GM21717 (cell line): ENCODE measurements at regions not wholly inside any gene's neighbourhood (a gene's known extent, or its start where the extent isn't known, plus 50 kb on each side); places are given as distances from the start of the nearest gene placed in this dataset.

Experiments
- ATAC-seq: cut with Tn5 transposase; IDR thresholded peaks from one replicate; pipeline ENCODE4 v1.9.1; 2021; ENCODE audit warnings: mild to moderate bottlenecking, moderate library complexity; ENCODE audit not compliant: unreplicated experiment

- no peak for ATAC-seq
Measured at GRCh38 chr18:77439888-77440287, 190.2 kb downstream of the GALR1 start.

DNA sequence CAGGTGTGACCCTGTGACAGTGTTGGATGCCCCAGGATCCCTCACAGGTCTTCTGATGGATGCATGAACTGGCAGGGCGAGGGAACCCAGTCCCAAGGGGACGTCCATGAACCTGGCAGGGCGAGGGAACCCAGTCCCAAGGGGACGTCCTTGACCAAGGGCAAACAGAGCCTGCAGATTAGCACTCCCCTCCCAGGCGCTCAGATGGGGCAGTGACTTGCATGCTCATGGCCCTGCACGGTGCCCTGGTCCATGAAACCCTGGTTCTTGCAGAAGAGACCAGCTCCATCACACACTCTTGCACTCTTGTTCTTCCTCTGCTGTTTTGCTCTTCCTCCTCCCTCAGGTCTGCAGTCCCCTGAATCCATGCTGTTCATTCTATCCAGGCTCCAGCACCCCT, 192.7 kb downstream of the GALR1 start:
- no peak for ATAC-seq

DNA sequence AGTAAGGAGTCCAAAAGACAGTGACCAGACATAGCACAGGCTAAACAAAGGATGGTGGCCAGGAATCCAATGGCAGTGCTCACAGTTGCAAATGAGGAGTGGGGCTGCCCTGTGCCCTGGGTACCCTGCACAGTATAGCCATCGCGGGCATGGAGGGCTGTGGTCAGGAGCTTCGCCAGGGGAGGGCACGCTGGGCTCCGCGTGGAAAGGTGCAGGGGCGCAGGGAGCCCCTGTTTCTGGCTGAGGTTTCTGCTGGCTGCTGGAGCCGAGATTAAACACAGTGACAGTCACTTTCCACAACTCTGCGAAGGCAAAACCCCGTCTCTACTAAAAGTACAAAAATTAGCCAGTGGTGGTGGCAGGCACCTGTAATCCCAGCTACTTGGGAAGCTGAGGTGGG, 194.7 kb downstream of the GALR1 start:
- no peak for ATAC-seq

DNA sequence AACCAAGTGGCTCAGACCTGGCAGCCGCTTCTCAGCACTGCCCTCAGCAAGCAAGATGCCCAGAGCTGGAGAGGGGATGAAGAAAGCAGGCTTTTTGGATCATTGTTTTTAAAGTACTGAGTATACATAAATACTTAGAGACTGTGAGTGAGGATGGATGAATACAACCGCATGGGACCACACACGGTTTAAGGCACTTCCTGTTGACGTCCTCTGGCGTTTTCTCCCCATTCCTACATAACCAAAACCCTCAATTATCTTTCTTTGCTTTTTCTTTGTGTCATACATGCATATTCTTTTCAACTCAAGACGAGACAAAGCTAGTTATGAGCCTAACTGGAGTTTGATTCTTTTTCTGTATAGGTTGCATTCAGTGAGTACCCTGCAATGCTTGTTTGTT, 198.4 kb downstream of the GALR1 start:
- ATAC-seq = no peak

GRCh38 chr18:77455004-77455403, 205.4 kb downstream of the GALR1 start:
- ATAC-seq = no peak

DNA sequence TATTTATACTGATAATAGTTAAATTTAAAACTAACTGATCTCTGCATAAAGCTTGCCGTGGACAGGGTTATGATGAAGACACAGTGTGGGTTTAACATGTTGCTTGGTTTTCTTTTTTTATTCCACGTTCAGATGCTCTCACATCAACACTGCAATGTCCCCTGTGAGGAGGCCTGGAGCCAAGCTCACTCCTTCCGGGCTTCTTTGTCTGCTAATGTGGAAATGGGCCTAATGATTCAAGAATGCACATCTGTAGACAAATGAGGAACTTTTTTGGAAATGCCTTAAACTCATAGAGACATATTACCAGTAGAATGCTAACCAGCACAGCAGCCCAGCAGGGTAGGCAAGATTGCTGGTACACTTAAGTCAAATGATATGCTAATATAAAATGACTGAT, 208.0 kb downstream of the GALR1 start:
- no peak for ATAC-seq

- ATAC-seq = no peak
Measured at GRCh38 chr18:77461062-77461688, 211.5 kb downstream of the GALR1 start.

- ATAC-seq = no peak
Measured at GRCh38 chr18:77464917-77465316, 215.3 kb downstream of the GALR1 start.

DNA sequence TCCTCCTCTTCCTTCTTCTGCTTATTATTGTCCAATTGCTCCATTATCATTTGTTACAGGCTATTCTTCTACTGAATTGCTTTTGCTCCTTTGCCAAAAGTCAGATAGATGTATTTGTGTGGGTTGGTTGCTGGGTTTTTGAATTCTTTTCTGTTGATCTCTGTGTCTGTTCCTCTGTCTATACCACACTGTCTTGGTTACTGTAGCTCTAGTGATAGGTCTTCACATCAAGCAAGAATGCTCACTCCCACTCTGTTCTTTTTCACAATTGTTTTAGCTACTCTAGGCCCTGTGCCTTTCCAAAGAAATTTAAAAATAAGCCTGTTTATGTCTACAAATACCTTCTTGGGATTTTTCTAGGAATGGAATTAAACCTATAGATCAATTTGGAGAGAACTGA, 217.2 kb downstream of the GALR1 start:
- ATAC-seq = no peak

GRCh38 chr18:77469131-77469530, 219.5 kb downstream of the GALR1 start:
- no peak for ATAC-seq

DNA sequence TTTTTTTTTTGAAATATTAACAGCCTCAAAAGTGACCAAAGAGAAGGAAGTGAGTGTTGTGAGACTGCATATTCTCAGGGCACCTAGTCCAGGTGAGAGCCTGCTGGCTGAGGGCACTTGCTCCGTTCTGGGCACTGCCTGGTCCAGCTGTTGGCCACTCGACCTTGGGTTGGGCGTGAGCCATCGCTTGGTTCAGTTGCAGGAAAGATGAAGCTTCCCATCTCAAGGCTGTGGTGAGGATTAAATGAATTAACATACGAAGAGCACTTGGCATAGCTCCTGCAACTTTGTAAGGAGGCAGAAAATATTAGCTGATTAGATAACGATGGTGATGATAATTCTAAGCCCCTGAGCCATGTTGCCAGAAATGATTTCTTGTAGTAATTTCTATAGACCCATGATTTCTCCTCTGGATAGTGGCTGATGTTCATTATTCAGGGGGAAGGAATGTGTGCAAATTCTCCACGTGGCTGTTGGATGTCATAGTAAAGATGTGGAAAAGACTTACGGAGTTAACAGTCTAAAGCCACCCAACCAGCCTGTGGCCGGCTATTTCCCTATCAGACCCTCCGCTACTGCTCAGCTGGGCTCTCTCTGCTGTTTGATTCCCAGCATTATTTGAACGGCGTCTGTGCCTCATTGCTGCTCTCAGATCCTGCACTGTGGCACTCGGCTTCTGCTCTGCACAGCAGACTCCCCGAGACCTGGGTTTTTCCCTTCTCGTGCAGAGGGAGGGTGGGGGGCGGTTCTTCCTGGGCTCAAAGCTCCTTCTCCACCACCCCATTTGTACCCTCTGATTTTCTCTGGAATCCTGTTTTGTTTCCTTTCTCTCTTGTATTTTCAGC, 221.1 kb downstream of the GALR1 start:
- ATAC-seq = no peak

GRCh38 chr18:77472509-77472908, 222.9 kb downstream of the GALR1 start:
- ATAC-seq = no peak

DNA sequence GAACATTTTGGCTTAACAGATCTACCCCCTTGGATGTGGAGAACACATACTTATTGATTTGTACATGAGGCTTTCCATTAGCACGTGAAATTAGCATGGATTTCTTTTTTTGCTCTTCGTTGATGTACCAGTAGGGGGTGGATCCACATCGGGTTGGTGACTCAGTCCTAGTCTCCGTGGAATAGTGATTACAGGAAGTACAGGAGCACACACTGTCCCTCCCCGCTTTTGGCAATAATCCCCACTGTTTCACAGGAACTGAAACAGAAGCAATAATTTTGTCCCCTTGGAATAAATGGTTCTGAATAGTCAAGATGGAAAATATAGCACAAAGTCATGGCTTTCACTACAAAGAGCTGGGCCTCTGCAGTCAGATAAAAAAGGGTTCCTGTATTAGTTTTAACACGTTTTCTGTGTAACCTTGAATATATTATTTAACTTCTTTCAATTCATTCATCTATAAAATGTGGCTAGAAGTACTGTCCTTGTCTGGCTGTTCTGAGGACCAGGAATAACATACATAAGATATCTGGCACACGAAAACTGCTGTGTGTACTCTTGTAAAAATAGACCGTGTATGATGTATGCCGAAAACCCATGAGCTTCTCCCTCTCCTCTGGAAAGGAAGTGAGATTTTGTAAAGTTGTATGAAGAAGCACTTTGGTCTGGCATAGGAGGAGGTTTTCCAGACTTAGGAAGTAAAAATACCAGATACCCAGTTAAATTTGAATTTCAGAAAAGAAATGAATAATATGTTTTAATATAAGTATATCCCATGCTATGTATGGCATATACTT, 229.2 kb downstream of the GALR1 start:
- no peak for ATAC-seq

DNA sequence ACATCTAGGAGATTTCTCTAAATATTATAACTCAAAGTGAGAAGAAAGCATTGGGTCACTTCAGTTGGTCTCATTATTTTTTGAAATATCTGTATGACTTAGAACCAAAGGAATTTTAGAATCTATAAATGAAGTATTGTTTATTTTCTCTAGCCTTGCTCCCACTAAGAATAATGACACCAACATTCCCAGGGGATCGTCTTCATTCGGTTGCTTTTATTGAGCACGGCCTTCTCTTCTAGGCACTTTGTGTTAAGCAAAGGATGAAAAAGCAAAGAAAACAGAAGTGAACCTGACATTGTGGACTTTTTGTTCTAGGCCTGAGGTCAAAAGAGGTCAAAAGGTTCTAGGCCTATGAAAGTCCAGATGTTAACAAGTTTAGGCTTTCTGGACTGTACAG, 231.9 kb downstream of the GALR1 start:
- no peak for ATAC-seq

- no peak for ATAC-seq
Measured at GRCh38 chr18:77482190-77483085, 232.8 kb downstream of the GALR1 start.

DNA sequence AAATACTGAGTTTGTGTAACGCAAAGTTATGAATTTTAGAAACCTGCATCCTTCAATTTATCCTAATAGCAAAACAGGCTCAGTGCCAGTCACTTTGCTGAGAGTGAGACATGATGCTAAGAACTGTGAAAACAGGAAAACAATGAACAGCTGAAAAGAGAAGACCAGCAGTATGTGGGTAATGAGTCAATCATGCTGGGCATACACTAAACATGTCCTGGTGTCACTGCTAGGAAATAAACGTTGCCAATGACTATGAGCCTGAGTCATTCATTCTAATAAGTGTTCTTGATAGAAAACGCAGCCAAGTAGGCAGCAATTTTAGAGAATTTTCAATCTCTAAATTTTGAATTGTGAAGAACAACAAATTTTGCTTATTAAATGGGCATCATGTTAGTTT, 237.3 kb downstream of the GALR1 start:
- ATAC-seq = no peak

DNA sequence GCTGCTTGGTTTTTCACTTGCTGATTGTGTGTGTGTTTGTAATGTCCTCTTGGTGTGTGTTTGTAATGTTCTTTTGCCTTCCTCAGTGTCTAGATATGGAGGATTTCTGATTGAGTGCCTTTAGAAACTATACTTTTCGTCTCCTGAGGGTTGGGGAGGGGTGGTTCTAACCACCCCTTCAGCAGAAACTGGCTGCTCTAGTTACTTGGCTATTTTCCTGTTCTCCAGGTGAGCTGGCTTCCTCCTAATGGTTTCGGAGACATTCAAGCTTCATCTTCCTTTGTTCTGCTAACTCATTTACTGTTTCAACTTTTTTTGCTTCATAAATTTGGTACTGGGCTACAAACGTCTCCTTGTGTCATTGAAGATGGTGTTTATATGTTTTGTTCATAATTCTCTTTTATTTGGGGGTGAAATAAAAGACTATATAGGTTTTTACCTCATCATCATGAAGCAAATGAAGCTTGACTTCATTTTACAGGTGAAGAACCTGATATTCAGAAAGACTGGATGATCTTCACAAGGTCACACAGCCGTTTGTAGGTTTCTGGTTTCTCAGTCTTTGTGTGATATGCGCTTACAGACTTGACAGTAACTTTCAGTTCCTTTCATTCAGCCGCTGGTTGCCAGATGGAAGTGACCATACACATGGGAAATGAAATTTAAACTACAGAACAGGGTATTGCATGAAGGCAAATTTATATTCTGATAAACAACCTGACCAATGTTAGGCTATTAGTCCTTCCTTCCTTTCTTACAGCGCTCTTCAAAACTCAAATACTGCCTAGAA, 238.5 kb downstream of the GALR1 start:
- no peak for ATAC-seq

- ATAC-seq = no peak
Measured at GRCh38 chr18:77495079-77495478, 245.4 kb downstream of the GALR1 start.

GRCh38 chr18:77495982-77496690, 246.5 kb downstream of the GALR1 start:
- ATAC-seq = no peak
